GM23338 (cell line): ENCODE measurements at regions not wholly inside any gene's neighbourhood (a gene's known extent, or its start where the extent isn't known, plus 50 kb on each side); places are given as distances from the start of the nearest gene placed in this dataset.

ENCODE experiments used
- ATAC-seq: fragments of 200-7000 bp; cut with Tn5 transposase; 3 replicates; pipeline ENCODE4 v1.9.1; 2020
- DNase-seq: peaks from one replicate; pipeline ENCODE4 v3.0.0-alpha.2; 2015; ENCODE audit warnings: low spot score
- H2AFZ ChIP-seq: fragments of 200-600 bp; sonication (generic); 2 replicates; pipeline ENCODE4 v1.8.0; 2016; ENCODE audit warnings: antibody characterized with exemption, mild to moderate bottlenecking, moderate library complexity
- H3F3A ChIP-seq: fragments of 200-600 bp; sonication (generic); replicated peaks from 2 replicates; pipeline ENCODE4 v1.8.0; 2017; ENCODE audit warnings: antibody characterized with exemption, mixed run types, low read depth
- H3K27ac ChIP-seq: fragments of 200-600 bp; sonication (generic); 2 replicates; pipeline ENCODE4 v1.6.1; 2016; ENCODE audit warnings: low read depth
- H3K27me3 ChIP-seq: fragments of 200-600 bp; sonication (generic); 2 replicates; pipeline ENCODE4 v1.8.0; 2016; ENCODE audit warnings: mild to moderate bottlenecking, mixed run types, moderate library complexity; ENCODE audit not compliant: insufficient read depth
- H3K36me3 ChIP-seq: fragments of 200-600 bp; sonication (generic); 2 replicates; pipeline ENCODE4 v1.8.0; 2016; ENCODE audit warnings: mild to moderate bottlenecking; ENCODE audit not compliant: insufficient read depth
- H3K4me1 ChIP-seq: fragments of 200-600 bp; sonication (generic); 2 replicates; pipeline ENCODE4 v1.8.0; 2016; ENCODE audit warnings: mild to moderate bottlenecking, moderate library complexity; ENCODE audit not compliant: insufficient read depth
- H3K4me2 ChIP-seq: fragments of 200-600 bp; sonication (generic); 2 replicates; pipeline ENCODE4 v1.7.1; 2017; ENCODE audit warnings: mixed run types
- H3K4me3 ChIP-seq: fragments of 200-600 bp; sonication (generic); 2 replicates; pipeline ENCODE4 v1.6.1; 2016; ENCODE audit warnings: mixed run types
- H3K79me2 ChIP-seq: fragments of 200-600 bp; sonication (generic); replicated peaks from 2 replicates; pipeline ENCODE4 v1.8.0; 2017; ENCODE audit warnings: mild to moderate bottlenecking; ENCODE audit not compliant: insufficient read depth
- H3K9me2 ChIP-seq: fragments of 200-600 bp; sonication (generic); 2 replicates; pipeline ENCODE4 v1.8.0; 2017; ENCODE audit not compliant: insufficient read depth
- H4K20me1 ChIP-seq: fragments of 200-600 bp; sonication (generic); replicated peaks from 2 replicates; pipeline ENCODE4 v1.8.0; 2017; ENCODE audit warnings: mild to moderate bottlenecking; ENCODE audit not compliant: insufficient read depth
- H3K27ac Mint-ChIP-seq: 2 replicates; pipeline ENCODE4 v1.8.0; 2020; ENCODE audit warnings: inconsistent platforms, mild to moderate bottlenecking, moderate library complexity, mixed read lengths
- H3K27me3 Mint-ChIP-seq: 3 replicates; pipeline ENCODE4 v1.8.0; 2022; ENCODE audit warnings: low read depth, mild to moderate bottlenecking, moderate library complexity, mixed read lengths, inconsistent platforms; ENCODE audit not compliant: insufficient read depth, poor library complexity
- H3K36me3 Mint-ChIP-seq: 3 replicates; pipeline ENCODE4 v1.8.0; 2021; ENCODE audit warnings: low read depth, mild to moderate bottlenecking, inconsistent platforms, moderate library complexity, mixed read lengths
- H3K4me1 Mint-ChIP-seq: 3 replicates; pipeline ENCODE4 v1.8.0; 2020; ENCODE audit warnings: mild to moderate bottlenecking, inconsistent platforms, mixed read lengths
- H3K4me3 Mint-ChIP-seq: 3 replicates; pipeline ENCODE4 v1.8.0; 2021; ENCODE audit warnings: moderate library complexity, mild to moderate bottlenecking, inconsistent platforms, mixed read lengths
- H3K9me3 Mint-ChIP-seq: 3 replicates; pipeline ENCODE4 v1.8.0; 2020; ENCODE audit warnings: moderate library complexity, mild to moderate bottlenecking, inconsistent platforms, mixed read lengths
- EZH2phosphoT487 ChIP-seq: fragments of 200-600 bp; sonication (generic); IDR thresholded peaks from one replicate; pipeline ENCODE4 v1.8.1; 2018; ENCODE audit warnings: antibody characterized with exemption; ENCODE audit not compliant: unreplicated experiment
- JUNB ChIP-seq: IDR thresholded peaks from one replicate; pipeline ENCODE4 v1.6.1; 2016; ENCODE audit warnings: antibody characterized with exemption; ENCODE audit not compliant: unreplicated experiment
- NANOG ChIP-seq: IDR thresholded peaks from 2 replicates; pipeline ENCODE4 v1.6.1; 2016; ENCODE audit warnings: antibody characterized with exemption, borderline replicate concordance
- ZNF114 ChIP-seq: fragments of 250-450 bp; sonication (Bioruptor Pico); IDR thresholded peaks from 2 replicates; pipeline ENCODE4 v1.5.0; 2020; ENCODE audit warnings: mild to moderate bottlenecking, moderate library complexity
- ZNF331 ChIP-seq: fragments of 250-450 bp; sonication (Bioruptor Pico); IDR thresholded peaks from 2 replicates; pipeline ENCODE4 v1.5.0; 2020; ENCODE audit warnings: low read depth, mild to moderate bottlenecking, moderate library complexity
- TF ChIP-seq, protein P1 (sequence below): fragments of 250-450 bp; sonication (Bioruptor Pico); IDR thresholded peaks from 2 replicates; pipeline ENCODE4 v1.5.0; 2020; ENCODE audit warnings: mild to moderate bottlenecking, moderate library complexity

- TF ChIP-seq, protein P1, sequence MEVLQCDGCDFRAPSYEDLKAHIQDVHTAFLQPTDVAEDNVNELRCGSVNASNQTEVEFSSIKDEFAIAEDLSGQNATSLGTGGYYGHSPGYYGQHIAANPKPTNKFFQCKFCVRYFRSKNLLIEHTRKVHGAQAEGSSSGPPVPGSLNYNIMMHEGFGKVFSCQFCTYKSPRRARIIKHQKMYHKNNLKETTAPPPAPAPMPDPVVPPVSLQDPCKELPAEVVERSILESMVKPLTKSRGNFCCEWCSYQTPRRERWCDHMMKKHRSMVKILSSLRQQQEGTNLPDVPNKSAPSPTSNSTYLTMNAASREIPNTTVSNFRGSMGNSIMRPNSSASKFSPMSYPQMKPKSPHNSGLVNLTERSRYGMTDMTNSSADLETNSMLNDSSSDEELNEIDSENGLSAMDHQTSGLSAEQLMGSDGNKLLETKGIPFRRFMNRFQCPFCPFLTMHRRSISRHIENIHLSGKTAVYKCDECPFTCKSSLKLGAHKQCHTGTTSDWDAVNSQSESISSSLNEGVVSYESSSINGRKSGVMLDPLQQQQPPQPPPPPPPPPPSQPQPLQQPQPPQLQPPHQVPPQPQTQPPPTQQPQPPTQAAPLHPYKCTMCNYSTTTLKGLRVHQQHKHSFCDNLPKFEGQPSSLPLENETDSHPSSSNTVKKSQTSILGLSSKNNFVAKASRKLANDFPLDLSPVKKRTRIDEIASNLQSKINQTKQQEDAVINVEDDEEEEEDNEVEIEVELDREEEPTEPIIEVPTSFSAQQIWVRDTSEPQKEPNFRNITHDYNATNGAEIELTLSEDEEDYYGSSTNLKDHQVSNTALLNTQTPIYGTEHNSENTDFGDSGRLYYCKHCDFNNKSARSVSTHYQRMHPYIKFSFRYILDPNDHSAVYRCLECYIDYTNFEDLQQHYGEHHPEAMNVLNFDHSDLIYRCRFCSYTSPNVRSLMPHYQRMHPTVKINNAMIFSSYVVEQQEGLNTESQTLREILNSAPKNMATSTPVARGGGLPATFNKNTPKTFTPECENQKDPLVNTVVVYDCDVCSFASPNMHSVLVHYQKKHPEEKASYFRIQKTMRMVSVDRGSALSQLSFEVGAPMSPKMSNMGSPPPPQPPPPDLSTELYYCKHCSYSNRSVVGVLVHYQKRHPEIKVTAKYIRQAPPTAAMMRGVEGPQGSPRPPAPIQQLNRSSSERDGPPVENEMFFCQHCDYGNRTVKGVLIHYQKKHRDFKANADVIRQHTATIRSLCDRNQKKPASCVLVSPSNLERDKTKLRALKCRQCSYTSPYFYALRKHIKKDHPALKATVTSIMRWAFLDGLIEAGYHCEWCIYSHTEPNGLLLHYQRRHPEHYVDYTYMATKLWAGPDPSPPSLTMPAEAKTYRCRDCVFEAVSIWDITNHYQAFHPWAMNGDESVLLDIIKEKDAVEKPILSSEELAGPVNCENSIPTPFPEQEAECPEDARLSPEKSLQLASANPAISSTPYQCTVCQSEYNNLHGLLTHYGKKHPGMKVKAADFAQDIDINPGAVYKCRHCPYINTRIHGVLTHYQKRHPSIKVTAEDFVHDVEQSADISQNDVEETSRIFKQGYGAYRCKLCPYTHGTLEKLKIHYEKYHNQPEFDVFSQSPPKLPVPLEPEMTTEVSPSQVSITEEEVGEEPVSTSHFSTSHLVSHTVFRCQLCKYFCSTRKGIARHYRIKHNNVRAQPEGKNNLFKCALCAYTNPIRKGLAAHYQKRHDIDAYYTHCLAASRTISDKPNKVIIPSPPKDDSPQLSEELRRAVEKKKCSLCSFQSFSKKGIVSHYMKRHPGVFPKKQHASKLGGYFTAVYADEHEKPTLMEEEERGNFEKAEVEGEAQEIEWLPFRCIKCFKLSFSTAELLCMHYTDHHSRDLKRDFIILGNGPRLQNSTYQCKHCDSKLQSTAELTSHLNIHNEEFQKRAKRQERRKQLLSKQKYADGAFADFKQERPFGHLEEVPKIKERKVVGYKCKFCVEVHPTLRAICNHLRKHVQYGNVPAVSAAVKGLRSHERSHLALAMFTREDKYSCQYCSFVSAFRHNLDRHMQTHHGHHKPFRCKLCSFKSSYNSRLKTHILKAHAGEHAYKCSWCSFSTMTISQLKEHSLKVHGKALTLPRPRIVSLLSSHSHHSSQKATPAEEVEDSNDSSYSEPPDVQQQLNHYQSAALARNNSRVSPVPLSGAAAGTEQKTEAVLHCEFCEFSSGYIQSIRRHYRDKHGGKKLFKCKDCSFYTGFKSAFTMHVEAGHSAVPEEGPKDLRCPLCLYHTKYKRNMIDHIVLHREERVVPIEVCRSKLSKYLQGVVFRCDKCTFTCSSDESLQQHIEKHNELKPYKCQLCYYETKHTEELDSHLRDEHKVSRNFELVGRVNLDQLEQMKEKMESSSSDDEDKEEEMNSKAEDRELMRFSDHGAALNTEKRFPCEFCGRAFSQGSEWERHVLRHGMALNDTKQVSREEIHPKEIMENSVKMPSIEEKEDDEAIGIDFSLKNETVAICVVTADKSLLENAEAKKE (CRISPR knock-in tag): no peak
- TF ChIP-seq ZNF114 (CRISPR knock-in tag): no peak
Measured at GRCh38 chr4:188550296-188550695, 411.1 kb downstream of the TRIML1 start (continued).

DNA sequence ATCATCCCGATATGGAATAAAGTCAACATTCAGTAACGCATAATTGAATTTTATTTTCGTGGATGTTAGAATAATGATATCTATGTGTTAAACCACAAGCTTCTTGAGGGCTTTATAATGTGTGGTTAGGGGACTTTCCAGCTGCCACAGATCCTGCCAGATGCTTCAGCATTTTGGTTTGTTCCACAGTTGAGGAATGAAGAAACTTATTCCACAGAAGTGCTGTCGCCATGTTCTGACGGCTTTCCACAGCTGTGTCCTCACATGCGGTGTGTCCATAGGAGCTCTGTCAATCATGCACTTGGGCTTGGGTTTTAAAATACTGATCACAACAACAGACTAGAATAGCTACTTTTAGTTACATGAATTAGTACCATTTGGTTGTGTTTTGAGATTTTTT, 411.9 kb downstream of the TRIML1 start:
- Histone ChIP-seq H3K27me3 (no peaks in the 10 kb centered on the region), H3K79me2 (no peaks in the 10 kb centered on the region), H2AFZ (no peak overlapping the region), H3K36me3 (no peaks in the 10 kb centered on the region), H3K9me2 (no peaks in the 10 kb centered on the region), H3F3A (no peaks in the 10 kb centered on the region), H4K20me1 (no peaks in the 10 kb centered on the region), H3K4me2 (no peak overlapping the region), H3K4me1 (no peaks in the 10 kb centered on the region), H3K27ac (no peak overlapping the region), H3K4me3 (no peak overlapping the region)
- H3K27ac Mint-ChIP-seq: no peak overlapping the region
- no peaks in the 10 kb centered on the region for H3K36me3 Mint-ChIP-seq
- TF ChIP-seq JUNB (no peak), NANOG (no peak), EZH2phosphoT487 (no peak), ZNF331 (CRISPR knock-in tag) (no peak)
- ATAC-seq: no peak
- no peaks in the 10 kb centered on the region for H3K9me3 Mint-ChIP-seq
- H3K27me3 Mint-ChIP-seq: peaks cover 2% of the 10 kb centered on the region
- H3K4me3 Mint-ChIP-seq: no peak overlapping the region
- DNase-seq: no peak
- H3K4me1 Mint-ChIP-seq: no peaks in the 10 kb centered on the region
